B cell (primary cell): ENCODE measurements at regions not wholly inside any gene's neighbourhood (a gene's known extent, or its start where the extent isn't known, plus 50 kb on each side); places are given as distances from the start of the nearest gene placed in this dataset.

ENCODE experiments used
- ATAC-seq: fragments of 200-7000 bp; cut with Tn5 transposase; one replicate; pipeline ENCODE4 v1.10.0; 2021; ENCODE audit warnings: low read depth, mild to moderate bottlenecking, moderate number of reproducible peaks, moderate library complexity
- CTCF ChIA-PET: fragments of 350-600 bp; sonication (Branson Sonifier 250); formaldehyde crosslinking; loops from one replicate; lab custom pipeline; 2021; ENCODE audit warnings: antibody characterized with exemption, inconsistent platforms; lab: Charles Lee
- POLR2A ChIA-PET: fragments of 350-600 bp; sonication (Branson Sonifier 250); formaldehyde crosslinking; loops from one replicate; lab custom pipeline; 2021; ENCODE audit warnings: antibody characterized with exemption; lab: Charles Lee
- DNase-seq: peaks from one replicate; pipeline ENCODE4 v3.0.0; 2013
- H2AFZ ChIP-seq: 2 replicates; pipeline ENCODE4 v1.6.1; 2012; ENCODE audit warnings: mild to moderate bottlenecking, low read depth, low read length; ENCODE audit not compliant: insufficient read depth, poor library complexity, severe bottlenecking
- H3K27ac ChIP-seq, 2 donors: 1 replicate in 1 of 2; 2 replicates in 1 of 2; pipeline ENCODE4 v1.5.1; 2012 to 2013; ENCODE audit warnings: low read length in 2 of 2, mild to moderate bottlenecking in 2 of 2, moderate library complexity in 1 of 2
- H3K27me3 ChIP-seq, 4 experiments: fragments of 200-600 bp in 1 of 4; sonication (generic) in 1 of 4; replicated peaks in 1 of 4; 1 replicate in 2 of 4; 2 replicates in 2 of 4; pipeline versions ENCODE4 v1.6.1 to v1.7.0; 2013 to 2016; ENCODE audit warnings: low read length in 3 of 4, mild to moderate bottlenecking in 2 of 4, mixed read lengths in 1 of 4, moderate library complexity in 1 of 4; ENCODE audit not compliant: insufficient read depth in 4 of 4, control insufficient read depth in 3 of 4; ENCODE audit errors: control extremely low read depth in 1 of 4
- H3K36me3 ChIP-seq, 2 experiments: replicated peaks in 1 of 2; 1 replicate in 1 of 2; 2 replicates in 1 of 2; pipeline versions ENCODE4 v1.6.1 to v1.7.1; 2013; ENCODE audit warnings: low read length in 1 of 2; ENCODE audit not compliant: insufficient read depth in 2 of 2, control insufficient read depth in 1 of 2; ENCODE audit errors: control extremely low read depth in 1 of 2, extremely low read depth in 1 of 2
- H3K4me1 ChIP-seq, 2 donors: fragments of 200-600 bp in 1 of 2; sonication (generic) in 1 of 2; 1 replicate in 1 of 2; 2 replicates in 1 of 2; pipeline versions ENCODE4 v1.5.1 to v1.6.1; 2013 to 2017; ENCODE audit warnings: low read length in 2 of 2; ENCODE audit not compliant: control insufficient read depth in 2 of 2, insufficient read depth in 2 of 2
- H3K4me2 ChIP-seq: replicated peaks from 2 replicates; pipeline ENCODE3; 2012; ENCODE audit warnings: mild to moderate bottlenecking, low read depth, low read length; ENCODE audit not compliant: poor library complexity, severe bottlenecking
- H3K4me3 ChIP-seq, 5 experiments: fragments of 200-600 bp in 1 of 5; sonication (generic) in 1 of 5; 1 replicate in 3 of 5; 2 replicates in 2 of 5; pipeline versions ENCODE4 v1.5.1 to v1.7.0; 2011 to 2016; ENCODE audit warnings: low read length in 4 of 5, mild to moderate bottlenecking in 4 of 5, low read depth in 2 of 5, control low read depth in 1 of 5, moderate library complexity in 1 of 5; ENCODE audit not compliant: insufficient read depth in 1 of 5; ENCODE audit errors: control extremely low read depth in 1 of 5, extremely low read depth in 1 of 5
- H3K79me2 ChIP-seq: fragments of 200-600 bp; sonication (generic); one replicate; pipeline ENCODE4 v1.6.0; 2016; ENCODE audit warnings: low read length; ENCODE audit not compliant: control insufficient read depth, insufficient read depth
- H3K9ac ChIP-seq: fragments of 200-600 bp; sonication (generic); 2 replicates; pipeline ENCODE4 v1.6.1; 2017; ENCODE audit warnings: mild to moderate bottlenecking, low read length, moderate library complexity
- H3K9me3 ChIP-seq, 3 donors: one replicate each; pipeline versions ENCODE4 v1.6.1 to v1.7.1; 2013; ENCODE audit warnings: low read length in 2 of 3; ENCODE audit not compliant: control insufficient read depth in 2 of 3, insufficient read depth in 1 of 3; ENCODE audit errors: control extremely low read depth in 1 of 3
- H4K20me1 ChIP-seq: 2 replicates; pipeline ENCODE4 v1.6.0; 2012; ENCODE audit warnings: mild to moderate bottlenecking, low read length; ENCODE audit not compliant: insufficient read depth, control insufficient read depth, poor library complexity, severe bottlenecking
- H3K27ac Mint-ChIP-seq: one replicate; pipeline ENCODE4 v1.8.0; 2021; ENCODE audit warnings: mixed read lengths
- H3K27me3 Mint-ChIP-seq: one replicate; pipeline ENCODE4 v1.8.0; 2021; ENCODE audit warnings: mixed read lengths
- H3K4me1 Mint-ChIP-seq: one replicate; pipeline ENCODE4 v1.8.0; 2021; ENCODE audit warnings: mixed read lengths
- H3K4me3 Mint-ChIP-seq: one replicate; pipeline ENCODE4 v1.8.0; 2021; ENCODE audit warnings: mixed read lengths
- H3K9me3 Mint-ChIP-seq: one replicate; pipeline ENCODE4 v1.8.0; 2022; ENCODE audit warnings: mixed read lengths; ENCODE audit not compliant: insufficient read depth
- CTCF ChIP-seq: fragments of 200-600 bp; IDR thresholded peaks from one replicate; pipeline ENCODE4 v1.8.0; 2022; ENCODE audit warnings: antibody characterized with exemption, mild to moderate bottlenecking
- EZH2 ChIP-seq: IDR thresholded peaks from 2 replicates; pipeline ENCODE4 v1.6.1; 2012; ENCODE audit warnings: borderline replicate concordance, low read depth, mild to moderate bottlenecking, moderate library complexity, low read length; ENCODE audit not compliant: insufficient read depth, poor library complexity, severe bottlenecking
- WGBS: methylation state at CpG from one replicate; pipeline ENCODE4 v1.1.5; 2013; ENCODE audit warnings: missing lambda C conversion rate; ENCODE audit not compliant: insufficient coverage; 5-methylcytosine and 5-hydroxymethylcytosine counted together
- intact Hi-C: fragments of 100-400 bp; cut with micrococcal nuclease; formaldehyde crosslinking; loops from one replicate; pipeline ENCODE4 v1.10.0; 2022

- H4K20me1 ChIP-seq, result no peaks in the 10 kb centered on the region
- TF ChIP-seq EZH2 (no peak), CTCF (no peak)
- POLR2A ChIA-PET, result no interaction called here
- H3K79me2 ChIP-seq, result no peaks in the 10 kb centered on the region
- H3K27ac Mint-ChIP-seq, result no peak overlapping the region
- no peak overlapping the region for H3K9ac ChIP-seq
- no peak overlapping the region for H3K4me3 Mint-ChIP-seq
- H3K27me3 ChIP-seq, result peaks cover 0 to 5% (median 0%) of the 10 kb centered on the region in 4 experiments
- H3K27ac ChIP-seq, result no peak overlapping the region
- intact Hi-C loops, result no loop called here
- H3K4me1 Mint-ChIP-seq, result no peaks in the 10 kb centered on the region
- H3K4me2 ChIP-seq, result no peak overlapping the region
- H3K36me3 ChIP-seq, result no peaks in the 10 kb centered on the region
- no peaks in the 10 kb centered on the region for H3K9me3 ChIP-seq
- H3K9me3 Mint-ChIP-seq, result no peaks in the 10 kb centered on the region
- DNase-seq (no peak), ATAC-seq (no peak)
- CTCF ChIA-PET, result no interaction called here
- WGBS, result 88% methylated on average over 5 of the region's 5 CpGs
- peaks cover 4% of the 10 kb centered on the region for H3K27me3 Mint-ChIP-seq
- H2AFZ ChIP-seq, result no peak overlapping the region
- H3K4me1 ChIP-seq, result no peaks in the 10 kb centered on the region
- no peak overlapping the region for H3K4me3 ChIP-seq
Observed at GRCh38 chr2:226114436-226114835, 685.2 kb downstream of the IRS1 start.

GRCh38 chr2:226098861-226099745, 699.6 kb downstream of the NYAP2 start:
- intact Hi-C loops, result no loop called here
- CTCF ChIA-PET, result interaction anchor here (0.9 kb wide), 1 partner anchor 10 kb away, joined by 3 read pairs; no protein-coding TSS in a partner anchor
- ATAC-seq (no peak), DNase-seq (no peak)
- Histone ChIP-seq H3K79me2 (no peaks in the 10 kb centered on the region), H3K4me1 (no peaks in the 10 kb centered on the region), H4K20me1 (no peaks in the 10 kb centered on the region), H2AFZ (no peak overlapping the region), H3K36me3 (no peaks in the 10 kb centered on the region), H3K9ac (no peak overlapping the region), H3K27me3 (no peaks in the 10 kb centered on the region), H3K27ac (no peak overlapping the region), H3K9me3 (peaks cover 0 to 1% (median 0%) of the 10 kb centered on the region in 3 donors), H3K4me3 (no peak overlapping the region), H3K4me2 (no peak overlapping the region)
- no peak overlapping the region for H3K4me3 Mint-ChIP-seq
- no peaks in the 10 kb centered on the region for H3K4me1 Mint-ChIP-seq
- no peak overlapping the region for H3K27ac Mint-ChIP-seq
- POLR2A ChIA-PET, result no interaction called here
- TF ChIP-seq EZH2, result no peak
- TF ChIP-seq CTCF, result no peak
- WGBS, result 86% methylated on average over 1 of the region's 1 CpG
- H3K27me3 Mint-ChIP-seq, result no peaks in the 10 kb centered on the region
- H3K9me3 Mint-ChIP-seq, result peaks cover 3% of the 10 kb centered on the region
